ENCODE measurements at regions not wholly inside any gene's neighbourhood (a gene's known extent, or its start where the extent isn't known, plus 50 kb on each side); places are given as distances from the start of the nearest gene placed in this dataset.
"Not testable (repeated sequence)": the region's sequence is repeated elsewhere in the genome, so short reads cannot be mapped to it uniquely, and the experiment has no call there.

GRCh38 chr2:180694445-180695421 is 285.7 kb upstream of the UBE2E3 start:
- DNase-seq = no peak

GRCh38 chr2:180692322-180692721 is 288.1 kb upstream of the UBE2E3 start:
- DNase-seq = no peak

GRCh38 chr2:180691855-180692223 is 288.6 kb upstream of the UBE2E3 start:
- not testable (repeated sequence) for DNase-seq

- not testable (repeated sequence) for DNase-seq
These were observed 289.1 kb upstream of the UBE2E3 start for GRCh38 chr2:180691186-180691854.

GRCh38 chr2:180690611-180691010 is 289.8 kb upstream of the UBE2E3 start:
- no peak for DNase-seq

- DNase-seq = no peak
These were observed 297.5 kb upstream of the UBE2E3 start for GRCh38 chr2:180682871-180683270.

- no peak for DNase-seq
These were observed 300.7 kb upstream of the UBE2E3 start for GRCh38 chr2:180679693-180680092.

- no peak for DNase-seq
These were observed 301.8 kb upstream of the UBE2E3 start for GRCh38 chr2:180678625-180678972.

GRCh38 chr2:180677930-180678624 is 302.3 kb upstream of the UBE2E3 start:
- no peak for DNase-seq

- no peak for DNase-seq
These were observed 303.2 kb upstream of the UBE2E3 start for GRCh38 chr2:180677200-180677599.

- DNase-seq = no peak
These were observed 303.8 kb upstream of the UBE2E3 start for GRCh38 chr2:180676520-180677025.

GRCh38 chr2:180675170-180675569 is 305.2 kb upstream of the UBE2E3 start:
- DNase-seq = no peak

- no peak for DNase-seq
These were observed 308.0 kb upstream of the UBE2E3 start for GRCh38 chr2:180672377-180672776.

- no peak for DNase-seq
These were observed 310.0 kb upstream of the UBE2E3 start for GRCh38 chr2:180670302-180671003.

GRCh38 chr2:180669016-180669415 is 311.4 kb upstream of the UBE2E3 start:
- DNase-seq = no peak

GRCh38 chr2:180664507-180664906 is 315.9 kb upstream of the UBE2E3 start:
- DNase-seq = no peak

- no peak for DNase-seq
These were observed 317.4 kb upstream of the UBE2E3 start for GRCh38 chr2:180662941-180663471.

- DNase-seq = no peak
These were observed 317.9 kb upstream of the UBE2E3 start for GRCh38 chr2:180662521-180662920.

- DNase-seq = no peak
These were observed 318.7 kb upstream of the UBE2E3 start for GRCh38 chr2:180661686-180662030.

GRCh38 chr2:180660881-180661685 is 319.3 kb upstream of the UBE2E3 start:
- no peak for DNase-seq

GRCh38 chr2:180660207-180660606 is 320.2 kb upstream of the UBE2E3 start:
- no peak for DNase-seq

GRCh38 chr2:180657054-180657453 is 323.4 kb upstream of the UBE2E3 start:
- no peak for DNase-seq

Measured in T-helper 1 cell (primary cell).